ENCODE measurements at regions not wholly inside any gene's neighbourhood (a gene's known extent, or its start where the extent isn't known, plus 50 kb on each side); places are given as distances from the start of the nearest gene placed in this dataset.

- TF ChIP-seq YY1 (IDR thresholded peaks at IDR 0.05; ENCODE audit: low read depth, low read length) (no peak), CTCF (IDR thresholded peaks at IDR 0.05; ENCODE audit: control extremely low read depth in 1 of 3, insufficient read depth in 1 of 3, low read depth in 1 of 3, low read length in 3 of 3) (no peak), EGR1 (IDR thresholded peaks at IDR 0.05; ENCODE audit: borderline replicate concordance, low read depth, low read length) (no peak), JUND (IDR thresholded peaks at IDR 0.05; ENCODE audit: low read length) (no peak), CBX8 (IDR thresholded peaks at IDR 0.05; ENCODE audit: borderline replicate concordance, low read depth, low read length) (no peak), SP2 (IDR thresholded peaks at IDR 0.05; ENCODE audit: low read length) (no peak), USF2 (IDR thresholded peaks at IDR 0.05; ENCODE audit: low read length) (no peak), KDM4A (IDR thresholded peaks at IDR 0.05; ENCODE audit: low read depth, low read length, severe bottlenecking) (no peak), JUN (IDR thresholded peaks at IDR 0.05; ENCODE audit: low read depth, low read length) (no peak), POLR2AphosphoS5 (IDR thresholded peaks at IDR 0.05; ENCODE audit: low read depth, low read length) (no peak), RAD21 (IDR thresholded peaks at IDR 0.05 in 1 of 2, conservative IDR thresholded peaks at IDR 0.05 in 1 of 2; ENCODE audit: low read depth in 2 of 2, low read length in 2 of 2) (no peak), SP1 (IDR thresholded peaks at IDR 0.05; ENCODE audit: low read depth, low read length) (no peak), EZH2 (IDR thresholded peaks at IDR 0.05; ENCODE audit: low read depth, low read length, severe bottlenecking) (no peak)
These were observed 678.4 kb upstream of the RGMB start for GRCh38 chr5:98095072-98095471.

Data from H1 (cell line).